Stimulated activated naive CD8-positive, alpha-beta T cell treated with anti-CD3 and anti-CD28 coated beads, Interleukin-15, Interleukin-2, amounts not matched to agents 100 ng/mL and 50 ng/mL, for 24 hours (primary cell): ENCODE measurements at regions not wholly inside any gene's neighbourhood (a gene's known extent, or its start where the extent isn't known, plus 50 kb on each side); places are given as distances from the start of the nearest gene placed in this dataset.

Experiments used
- H3K27ac Mint-ChIP-seq: one replicate; pipeline ENCODE4 v1.8.0; 2021; ENCODE audit warnings: mild to moderate bottlenecking, mixed read lengths
- H3K27me3 Mint-ChIP-seq: one replicate; pipeline ENCODE4 v1.8.0; 2021; ENCODE audit warnings: mixed read lengths
- H3K36me3 Mint-ChIP-seq: one replicate; pipeline ENCODE4 v1.8.0; 2021; ENCODE audit warnings: low read depth, mixed read lengths
- H3K4me1 Mint-ChIP-seq: one replicate; pipeline ENCODE4 v1.8.0; 2021; ENCODE audit warnings: low read depth, mixed read lengths
- H3K4me3 Mint-ChIP-seq: one replicate; pipeline ENCODE4 v1.8.0; 2021; ENCODE audit warnings: mild to moderate bottlenecking, mixed read lengths
- H3K9me3 Mint-ChIP-seq: one replicate; pipeline ENCODE4 v1.8.0; 2021; ENCODE audit warnings: mixed read lengths

GRCh38 chr13:63595811-63596210 lies 2180.2 kb upstream of the PCDH20 start:
- Mint-ChIP-seq H3K27ac (no peak overlapping the region), H3K9me3 (peaks cover 2% of the 10 kb centered on the region), H3K36me3 (no peaks in the 10 kb centered on the region), H3K4me3 (no peak overlapping the region), H3K4me1 (no peaks in the 10 kb centered on the region), H3K27me3 (no peaks in the 10 kb centered on the region)

DNA sequence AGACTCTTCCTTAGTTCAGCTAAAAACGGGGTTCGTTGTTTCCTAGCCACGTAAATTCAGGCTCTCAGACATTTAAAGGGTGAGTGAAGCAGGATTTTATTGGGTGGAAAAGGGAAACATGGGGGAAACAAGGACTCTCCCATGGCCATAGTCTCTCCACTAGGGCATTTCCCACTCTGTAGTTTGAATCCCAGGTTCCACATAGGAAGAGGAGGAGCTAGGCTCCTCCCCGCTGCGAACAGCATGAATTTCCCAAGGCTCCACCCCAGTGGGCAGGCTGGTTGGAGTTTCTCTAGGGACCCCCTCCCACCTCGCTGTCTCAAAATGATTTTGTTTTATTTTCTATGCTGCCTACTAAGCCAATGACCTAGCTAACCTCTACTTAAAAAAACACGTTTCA lies 2170.8 kb upstream of the PCDH20 start:
- H3K9me3 Mint-ChIP-seq: peaks cover 11% of the 10 kb centered on the region
- H3K27me3 Mint-ChIP-seq: no peaks in the 10 kb centered on the region
- H3K36me3 Mint-ChIP-seq: no peaks in the 10 kb centered on the region
- H3K4me3 Mint-ChIP-seq: no peak overlapping the region
- H3K27ac Mint-ChIP-seq: no peak overlapping the region
- no peaks in the 10 kb centered on the region for H3K4me1 Mint-ChIP-seq

DNA sequence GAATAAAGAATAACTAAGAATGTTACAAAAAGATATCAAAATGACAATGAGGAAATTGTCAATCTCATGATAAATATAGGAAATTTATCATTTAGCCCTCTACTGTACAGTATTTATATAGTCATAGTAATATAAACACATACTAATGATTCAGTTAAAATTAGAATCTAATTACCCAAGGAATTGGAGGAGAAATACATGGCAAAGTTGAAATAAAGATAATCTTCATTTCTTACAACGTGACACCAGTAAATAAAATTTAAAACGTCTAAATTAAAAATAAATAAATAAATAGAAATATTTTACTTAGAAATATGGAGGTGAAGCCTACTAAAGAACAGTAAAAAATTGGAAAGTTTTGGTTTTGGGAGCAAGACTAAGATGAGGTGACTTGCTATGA lies 2163.1 kb upstream of the PCDH20 start:
- no peaks in the 10 kb centered on the region for H3K27me3 Mint-ChIP-seq
- no peak overlapping the region for H3K27ac Mint-ChIP-seq
- no peak overlapping the region for H3K4me3 Mint-ChIP-seq
- H3K4me1 Mint-ChIP-seq: no peaks in the 10 kb centered on the region
- no peaks in the 10 kb centered on the region for H3K36me3 Mint-ChIP-seq
- H3K9me3 Mint-ChIP-seq: peaks cover 18% of the 10 kb centered on the region

- Mint-ChIP-seq H3K27me3 (no peaks in the 10 kb centered on the region), H3K4me1 (no peaks in the 10 kb centered on the region), H3K9me3 (peaks cover 6% of the 10 kb centered on the region), H3K36me3 (no peaks in the 10 kb centered on the region), H3K27ac (no peak overlapping the region), H3K4me3 (no peak overlapping the region)
Measured at GRCh38 chr13:63567031-63567430, 2151.4 kb upstream of the PCDH20 start.

DNA sequence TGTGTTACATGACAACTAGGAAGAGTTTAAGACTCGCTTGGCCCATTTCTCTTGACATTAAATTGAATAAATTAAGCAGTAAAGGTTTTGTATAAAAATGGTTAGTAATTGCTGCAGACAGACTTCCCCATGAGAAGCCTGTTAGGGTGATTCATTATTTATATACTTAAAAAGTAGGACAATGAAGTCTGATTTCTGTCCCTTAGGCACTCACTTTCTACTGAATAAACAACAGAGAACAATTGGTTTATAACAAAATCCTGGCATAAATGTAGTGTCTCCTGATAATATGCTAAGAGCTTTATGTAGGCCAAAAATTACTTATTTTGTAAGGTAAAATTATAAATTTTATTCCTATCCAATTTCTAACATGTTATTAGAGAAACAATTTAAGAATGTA lies 2138.5 kb upstream of the PCDH20 start:
- Mint-ChIP-seq H3K36me3 (no peaks in the 10 kb centered on the region), H3K4me1 (no peaks in the 10 kb centered on the region), H3K4me3 (no peak overlapping the region), H3K27ac (no peak overlapping the region), H3K27me3 (no peaks in the 10 kb centered on the region), H3K9me3 (peaks cover 6% of the 10 kb centered on the region)

- Mint-ChIP-seq H3K9me3 (peaks cover 9% of the 10 kb centered on the region), H3K36me3 (no peaks in the 10 kb centered on the region), H3K27ac (no peak overlapping the region), H3K4me3 (no peak overlapping the region), H3K4me1 (no peaks in the 10 kb centered on the region), H3K27me3 (no peaks in the 10 kb centered on the region)
Measured at GRCh38 chr13:63551731-63552130, 2136.1 kb upstream of the PCDH20 start.

- peaks cover 12% of the 10 kb centered on the region for H3K9me3 Mint-ChIP-seq
- H3K4me1 Mint-ChIP-seq: no peaks in the 10 kb centered on the region
- no peaks in the 10 kb centered on the region for H3K36me3 Mint-ChIP-seq
- no peak overlapping the region for H3K4me3 Mint-ChIP-seq
- H3K27me3 Mint-ChIP-seq: no peaks in the 10 kb centered on the region
- no peak overlapping the region for H3K27ac Mint-ChIP-seq
Measured at GRCh38 chr13:63546524-63546923, 2130.9 kb upstream of the PCDH20 start.

- Mint-ChIP-seq H3K27me3 (no peaks in the 10 kb centered on the region), H3K27ac (no peak overlapping the region), H3K36me3 (no peaks in the 10 kb centered on the region), H3K4me1 (no peaks in the 10 kb centered on the region), H3K9me3 (peaks cover 15% of the 10 kb centered on the region), H3K4me3 (no peak overlapping the region)
Measured at GRCh38 chr13:63542770-63543169, 2127.1 kb upstream of the PCDH20 start.

- Mint-ChIP-seq H3K27me3 (no peaks in the 10 kb centered on the region), H3K4me3 (no peak overlapping the region), H3K36me3 (no peaks in the 10 kb centered on the region), H3K4me1 (no peaks in the 10 kb centered on the region), H3K27ac (no peak overlapping the region), H3K9me3 (peaks cover 19% of the 10 kb centered on the region)
Measured at GRCh38 chr13:63541336-63541735, 2125.7 kb upstream of the PCDH20 start.

GRCh38 chr13:63540061-63540460 lies 2124.4 kb upstream of the PCDH20 start:
- H3K36me3 Mint-ChIP-seq: no peaks in the 10 kb centered on the region
- no peak overlapping the region for H3K27ac Mint-ChIP-seq
- H3K4me3 Mint-ChIP-seq: no peak overlapping the region
- H3K9me3 Mint-ChIP-seq: peaks cover 19% of the 10 kb centered on the region
- H3K4me1 Mint-ChIP-seq: no peaks in the 10 kb centered on the region
- H3K27me3 Mint-ChIP-seq: no peaks in the 10 kb centered on the region

- Mint-ChIP-seq H3K4me3 (no peak overlapping the region), H3K27me3 (no peaks in the 10 kb centered on the region), H3K36me3 (no peaks in the 10 kb centered on the region), H3K9me3 (peaks cover 16% of the 10 kb centered on the region), H3K4me1 (no peaks in the 10 kb centered on the region), H3K27ac (no peak overlapping the region)
Measured at GRCh38 chr13:63517371-63517770, 2101.7 kb upstream of the PCDH20 start.

DNA sequence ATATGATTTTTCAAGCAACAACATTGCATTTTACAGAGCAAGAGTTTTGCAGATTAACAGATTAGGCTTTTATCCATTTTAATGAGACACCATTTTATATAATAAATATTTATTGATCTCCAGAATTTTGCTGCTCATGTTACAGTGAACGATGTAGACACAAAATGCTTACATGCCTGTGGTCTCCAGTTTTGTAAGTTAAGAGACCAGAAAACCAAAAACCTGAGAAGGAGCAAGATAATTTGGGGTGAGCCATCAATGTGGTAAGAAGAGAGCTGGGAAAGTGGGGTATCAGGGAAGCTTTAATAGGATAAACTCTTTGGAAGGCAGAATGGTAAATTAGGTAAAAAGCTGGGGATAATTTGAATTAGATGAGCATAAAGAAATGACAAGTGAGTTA lies 2100.5 kb upstream of the PCDH20 start:
- peaks cover 16% of the 10 kb centered on the region for H3K9me3 Mint-ChIP-seq
- H3K4me1 Mint-ChIP-seq: no peaks in the 10 kb centered on the region
- H3K27ac Mint-ChIP-seq: no peak overlapping the region

DNA sequence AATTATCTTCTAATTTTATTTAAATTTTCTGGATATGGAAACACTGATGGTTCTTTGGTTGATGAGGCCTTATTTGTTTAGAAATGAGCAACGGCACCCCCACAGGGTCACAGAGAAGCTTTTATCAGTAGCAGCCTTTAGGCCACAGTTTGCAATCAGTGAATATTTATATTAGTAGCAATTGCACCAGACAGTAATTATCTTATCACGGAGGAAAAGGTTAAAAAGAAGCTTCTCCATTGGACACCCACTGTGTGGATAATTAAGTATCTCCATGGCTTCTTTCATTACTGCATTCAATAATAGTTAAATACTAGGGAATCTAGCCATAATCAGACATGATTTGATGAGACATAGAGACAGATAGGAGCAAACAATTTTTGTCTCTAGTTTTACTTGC lies 2099.2 kb upstream of the PCDH20 start:
- Mint-ChIP-seq H3K4me1 (no peaks in the 10 kb centered on the region), H3K27ac (no peak overlapping the region), H3K9me3 (peaks cover 15% of the 10 kb centered on the region), H3K4me3 (no peak overlapping the region), H3K27me3 (no peaks in the 10 kb centered on the region), H3K36me3 (no peaks in the 10 kb centered on the region)

More for the DNA sequence above, 2100.5 kb upstream of the PCDH20 start:
- H3K36me3 Mint-ChIP-seq: no peaks in the 10 kb centered on the region
- no peak overlapping the region for H3K4me3 Mint-ChIP-seq
- H3K27me3 Mint-ChIP-seq: no peaks in the 10 kb centered on the region

- Mint-ChIP-seq H3K36me3 (no peaks in the 10 kb centered on the region), H3K4me3 (no peak overlapping the region), H3K27ac (no peak overlapping the region), H3K27me3 (no peaks in the 10 kb centered on the region), H3K9me3 (peaks cover 3% of the 10 kb centered on the region), H3K4me1 (no peaks in the 10 kb centered on the region)
Measured at GRCh38 chr13:63512095-63512494, 2096.4 kb upstream of the PCDH20 start.

- Mint-ChIP-seq H3K9me3 (peaks cover 16% of the 10 kb centered on the region), H3K4me3 (no peak overlapping the region), H3K27ac (no peak overlapping the region), H3K4me1 (no peaks in the 10 kb centered on the region), H3K27me3 (no peaks in the 10 kb centered on the region), H3K36me3 (no peaks in the 10 kb centered on the region)
Measured at GRCh38 chr13:63501702-63502101, 2086.1 kb upstream of the PCDH20 start.

GRCh38 chr13:63497601-63498000 lies 2082.0 kb upstream of the PCDH20 start:
- Mint-ChIP-seq H3K4me1 (no peaks in the 10 kb centered on the region), H3K27ac (no peak overlapping the region), H3K4me3 (no peak overlapping the region), H3K27me3 (no peaks in the 10 kb centered on the region), H3K36me3 (no peaks in the 10 kb centered on the region), H3K9me3 (peaks cover 17% of the 10 kb centered on the region)

DNA sequence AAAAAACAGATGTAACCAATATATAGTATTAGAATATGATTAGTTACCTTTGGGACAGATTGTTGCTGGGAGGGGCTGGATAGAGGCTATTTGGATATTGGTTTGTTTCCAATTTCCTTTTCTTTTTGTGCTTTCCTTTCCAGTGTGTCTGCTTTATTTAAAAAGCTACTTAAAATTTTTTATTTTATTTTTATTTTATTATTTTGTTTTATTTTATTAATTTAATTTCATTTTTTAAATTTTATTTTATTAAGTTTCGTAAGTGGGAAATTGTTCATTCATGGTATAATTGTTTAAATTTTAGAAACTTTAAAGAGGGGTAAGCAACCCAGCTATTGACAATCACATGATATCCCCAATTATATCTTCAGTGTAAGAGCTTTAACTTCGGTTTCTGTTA lies 2077.0 kb upstream of the PCDH20 start:
- Mint-ChIP-seq H3K4me3 (no peak overlapping the region), H3K4me1 (no peaks in the 10 kb centered on the region), H3K27me3 (no peaks in the 10 kb centered on the region), H3K9me3 (peaks cover 3% of the 10 kb centered on the region), H3K27ac (no peak overlapping the region), H3K36me3 (no peaks in the 10 kb centered on the region)
